ENCODE measurements at regions not wholly inside any gene's neighbourhood (a gene's known extent, or its start where the extent isn't known, plus 50 kb on each side); places are given as distances from the start of the nearest gene placed in this dataset.

GRCh38 chr2:126749537-126749936 lies 93.6 kb downstream of the GYPC start:
- no peak overlapping the region for H3K27ac ChIP-seq (ENCODE audit: control insufficient read depth, insufficient read depth, low read length)
- no peaks in the 10 kb centered on the region for H3K79me2 ChIP-seq (ENCODE audit: control insufficient read depth, insufficient read depth, low read length)
- no peak overlapping the region for H2AFZ ChIP-seq (ENCODE audit: control insufficient read depth, low read length)
- no peaks in the 10 kb centered on the region for H4K20me1 ChIP-seq (ENCODE audit: control insufficient read depth, extremely low read depth, insufficient read depth, low read length)
- H3K9ac ChIP-seq (ENCODE audit: control insufficient read depth, extremely low read depth, insufficient read depth, low read length), result no peak overlapping the region
- no peaks in the 10 kb centered on the region for H3K36me3 ChIP-seq (ENCODE audit: control insufficient read depth in 2 of 2, extremely low read depth in 1 of 2, insufficient read depth in 2 of 2, low read length in 2 of 2)
- H3K4me3 ChIP-seq (ENCODE audit: control insufficient read depth in 2 of 3, extremely low read depth in 1 of 3, insufficient read depth in 2 of 3, low read depth in 1 of 3, low read length in 3 of 3), result no peak overlapping the region
- no peaks in the 10 kb centered on the region for H3K9me1 ChIP-seq (ENCODE audit: control insufficient read depth, extremely low read depth, insufficient read depth, low read length)
- H3K4me1 ChIP-seq (ENCODE audit: control insufficient read depth, extremely low read depth, insufficient read depth, low read length), result no peaks in the 10 kb centered on the region
- H3K9me3 ChIP-seq (ENCODE audit: control insufficient read depth, low read depth, low read length), result no peaks in the 10 kb centered on the region
- dilution Hi-C loops (cut with MboI; ENCODE audit: extremely low pct_ligation_motif_present, low sequenced_read_pairs), result no loop called here
- no peaks in the 10 kb centered on the region for H3K27me3 ChIP-seq (ENCODE audit: control insufficient read depth, extremely low read depth, insufficient read depth, low read length)
- TF ChIP-seq CTCF (optimal IDR thresholded peaks at IDR 0.05 in 1 of 3, IDR thresholded peaks at IDR 0.05 in 1 of 3, conservative IDR thresholded peaks at IDR 0.05 in 1 of 3; ENCODE audit: extremely low read depth in 1 of 3, insufficient read depth in 2 of 3, low read length in 3 of 3), result no peak
- no peak for TF ChIP-seq EZH2 (IDR thresholded peaks at IDR 0.05; ENCODE audit: low read length)
- no peak overlapping the region for H3K4me2 ChIP-seq (ENCODE audit: control insufficient read depth, extremely low read depth, insufficient read depth, low read depth, low read length)
- DNase-seq (ENCODE audit: low read depth, low spot score), result no peak
- no peak for FAIRE-seq

GRCh38 chr2:126750506-126750905 lies 94.5 kb downstream of the GYPC start:
- no peak for DNase-seq (ENCODE audit: low read depth, low spot score)
- H3K4me3 ChIP-seq (ENCODE audit: control insufficient read depth in 2 of 3, extremely low read depth in 1 of 3, insufficient read depth in 2 of 3, low read depth in 1 of 3, low read length in 3 of 3), result no peak overlapping the region
- H2AFZ ChIP-seq (ENCODE audit: control insufficient read depth, low read length), result no peak overlapping the region
- H3K79me2 ChIP-seq (ENCODE audit: control insufficient read depth, insufficient read depth, low read length), result no peaks in the 10 kb centered on the region
- dilution Hi-C loops (cut with MboI; ENCODE audit: extremely low pct_ligation_motif_present, low sequenced_read_pairs), result no loop called here
- H4K20me1 ChIP-seq (ENCODE audit: control insufficient read depth, extremely low read depth, insufficient read depth, low read length), result no peaks in the 10 kb centered on the region
- TF ChIP-seq EZH2 (IDR thresholded peaks at IDR 0.05; ENCODE audit: low read length) (no peak), CTCF (optimal IDR thresholded peaks at IDR 0.05 in 1 of 3, IDR thresholded peaks at IDR 0.05 in 1 of 3, conservative IDR thresholded peaks at IDR 0.05 in 1 of 3; ENCODE audit: extremely low read depth in 1 of 3, insufficient read depth in 2 of 3, low read length in 3 of 3) (no peak)
- no peak overlapping the region for H3K27ac ChIP-seq (ENCODE audit: control insufficient read depth, insufficient read depth, low read length)
- H3K36me3 ChIP-seq (ENCODE audit: control insufficient read depth in 2 of 2, extremely low read depth in 1 of 2, insufficient read depth in 2 of 2, low read length in 2 of 2), result no peaks in the 10 kb centered on the region
- H3K4me1 ChIP-seq (ENCODE audit: control insufficient read depth, extremely low read depth, insufficient read depth, low read length), result no peaks in the 10 kb centered on the region
- no peaks in the 10 kb centered on the region for H3K9me1 ChIP-seq (ENCODE audit: control insufficient read depth, extremely low read depth, insufficient read depth, low read length)
- no peaks in the 10 kb centered on the region for H3K27me3 ChIP-seq (ENCODE audit: control insufficient read depth, extremely low read depth, insufficient read depth, low read length)
- H3K9me3 ChIP-seq (ENCODE audit: control insufficient read depth, low read depth, low read length), result no peaks in the 10 kb centered on the region
- no peak overlapping the region for H3K9ac ChIP-seq (ENCODE audit: control insufficient read depth, extremely low read depth, insufficient read depth, low read length)
- no peak for FAIRE-seq
- no peak overlapping the region for H3K4me2 ChIP-seq (ENCODE audit: control insufficient read depth, extremely low read depth, insufficient read depth, low read depth, low read length)

All from keratinocyte (primary cell).